Gastroesophageal sphincter (tissue), 4 donors: ENCODE measurements at regions not wholly inside any gene's neighbourhood (a gene's known extent, or its start where the extent isn't known, plus 50 kb on each side); places are given as distances from the start of the nearest gene placed in this dataset.

Experiments
- ATAC-seq: fragments of 150-250 bp; one replicate; pipeline ENCODE4 v1.9.1; 2016; ENCODE audit warnings: mild to moderate bottlenecking, moderate library complexity
- H3K27ac ChIP-seq, 4 donors: fragments of 200-600 bp; sonication (generic) in 3 of 4; 1 replicate in 3 of 4; 2 replicates in 1 of 4; pipeline ENCODE4 v1.5.1; 2016 to 2019
- H3K27me3 ChIP-seq: fragments of 200-600 bp; sonication (generic); one replicate; pipeline ENCODE4 v1.5.1; 2019
- H3K36me3 ChIP-seq, 2 donors: fragments of 200-600 bp; sonication (generic); one replicate each; pipeline ENCODE4 v1.5.1; 2019; ENCODE audit warnings: control low read depth in 1 of 2
- H3K4me1 ChIP-seq, 3 donors: fragments of 200-600 bp; sonication (generic); 1 replicate in 2 of 3; 2 replicates in 1 of 3; pipeline ENCODE4 v1.5.1; 2016 to 2019; ENCODE audit warnings: control low read depth in 2 of 3
- H3K4me3 ChIP-seq, 2 donors: fragments of 200-600 bp; sonication (generic); one replicate each; pipeline ENCODE4 v1.5.1; 2019; ENCODE audit warnings: mild to moderate bottlenecking in 1 of 2, moderate library complexity in 1 of 2
- H3K9me3 ChIP-seq, 3 donors: fragments of 200-600 bp; sonication (generic); one replicate each; pipeline ENCODE4 v1.5.1; 2017 to 2019; ENCODE audit warnings: control low read depth in 2 of 3
- EP300 ChIP-seq: sonication (generic); formaldehyde crosslinking; IDR thresholded peaks from one replicate; pipeline ENCODE4 v1.6.1; 2017; ENCODE audit warnings: antibody characterized with exemption, mild to moderate bottlenecking
- POLR2A ChIP-seq, 2 donors: fragments of 450-650 bp; IDR thresholded peaks; one replicate each; pipeline ENCODE4 v1.6.1; 2017; ENCODE audit warnings: antibody characterized with exemption in 2 of 2, mild to moderate bottlenecking in 2 of 2, moderate library complexity in 1 of 2
- POLR2AphosphoS5 ChIP-seq: sonication (generic); formaldehyde crosslinking; IDR thresholded peaks from one replicate; pipeline ENCODE4 v1.6.1; 2017; ENCODE audit warnings: antibody characterized with exemption
- WGBS, 2 donors: methylation state at CpG; one replicate each; pipeline ENCODE4 v1.1.5; 2018; ENCODE audit warnings: low coverage in 1 of 2; 5-methylcytosine and 5-hydroxymethylcytosine counted together
- TF ChIP-seq, protein P1 (sequence below), 4 experiments: fragments of 200-600 bp in 2 of 4; fragments of 450-650 bp in 2 of 4; sonication (generic) in 1 of 4; IDR thresholded peaks; one replicate each; pipeline ENCODE4 v1.5.1; 2017 to 2019; ENCODE audit warnings: antibody characterized with exemption in 4 of 4, mild to moderate bottlenecking in 2 of 4, moderate library complexity in 2 of 4

DNA sequence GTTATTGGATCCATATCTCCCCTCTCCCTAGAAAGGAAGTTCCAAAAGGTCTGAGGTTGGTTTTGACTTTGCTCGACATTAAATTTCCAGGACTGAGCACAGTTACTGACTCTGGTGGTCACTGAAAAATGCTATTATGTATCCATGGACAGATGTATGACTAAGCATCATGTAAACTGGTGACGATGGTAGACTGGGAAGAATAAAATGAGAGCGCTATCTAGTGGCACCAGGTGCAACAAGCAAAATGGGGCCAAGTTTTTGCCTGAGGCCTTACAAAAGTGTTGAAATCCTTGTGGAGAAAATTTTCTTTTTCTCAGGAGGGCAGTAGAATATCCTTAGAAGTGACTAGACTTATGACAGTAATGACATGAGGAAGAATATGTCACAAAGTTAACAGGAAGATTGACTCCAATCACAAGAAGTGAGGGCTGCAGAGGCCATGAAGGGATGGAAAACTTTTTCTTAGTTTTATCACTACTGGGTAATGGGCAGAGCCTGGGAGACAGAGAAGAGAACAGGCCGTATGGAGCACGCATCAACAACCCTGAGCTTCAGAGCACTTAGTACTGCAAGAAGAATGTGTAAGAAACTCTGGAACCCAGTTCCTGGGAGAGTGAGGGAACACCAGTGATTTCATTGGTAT, 88.9 kb upstream of the ELOVL5 start:
- H3K27me3 ChIP-seq, result no peaks in the 10 kb centered on the region
- WGBS, 2 donors, result 66 to 73% methylated on average over 5 of the region's 5 CpGs
- peaks cover 0 to 29% (median 5%) of the 10 kb centered on the region in 3 donors for H3K4me1 ChIP-seq
- no peaks in the 10 kb centered on the region for H3K9me3 ChIP-seq
- TF ChIP-seq, protein P1, sequence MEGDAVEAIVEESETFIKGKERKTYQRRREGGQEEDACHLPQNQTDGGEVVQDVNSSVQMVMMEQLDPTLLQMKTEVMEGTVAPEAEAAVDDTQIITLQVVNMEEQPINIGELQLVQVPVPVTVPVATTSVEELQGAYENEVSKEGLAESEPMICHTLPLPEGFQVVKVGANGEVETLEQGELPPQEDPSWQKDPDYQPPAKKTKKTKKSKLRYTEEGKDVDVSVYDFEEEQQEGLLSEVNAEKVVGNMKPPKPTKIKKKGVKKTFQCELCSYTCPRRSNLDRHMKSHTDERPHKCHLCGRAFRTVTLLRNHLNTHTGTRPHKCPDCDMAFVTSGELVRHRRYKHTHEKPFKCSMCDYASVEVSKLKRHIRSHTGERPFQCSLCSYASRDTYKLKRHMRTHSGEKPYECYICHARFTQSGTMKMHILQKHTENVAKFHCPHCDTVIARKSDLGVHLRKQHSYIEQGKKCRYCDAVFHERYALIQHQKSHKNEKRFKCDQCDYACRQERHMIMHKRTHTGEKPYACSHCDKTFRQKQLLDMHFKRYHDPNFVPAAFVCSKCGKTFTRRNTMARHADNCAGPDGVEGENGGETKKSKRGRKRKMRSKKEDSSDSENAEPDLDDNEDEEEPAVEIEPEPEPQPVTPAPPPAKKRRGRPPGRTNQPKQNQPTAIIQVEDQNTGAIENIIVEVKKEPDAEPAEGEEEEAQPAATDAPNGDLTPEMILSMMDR (IDR thresholded peaks at IDR 0.05), result peak in 2 of 4 experiments; percentile 14 to 24
- TF ChIP-seq POLR2A (IDR thresholded peaks at IDR 0.05), result no peak
- no peak for ATAC-seq
- no peaks in the 10 kb centered on the region for H3K36me3 ChIP-seq
- no peak overlapping the region for H3K4me3 ChIP-seq
- H3K27ac ChIP-seq, result no peak overlapping the region

DNA sequence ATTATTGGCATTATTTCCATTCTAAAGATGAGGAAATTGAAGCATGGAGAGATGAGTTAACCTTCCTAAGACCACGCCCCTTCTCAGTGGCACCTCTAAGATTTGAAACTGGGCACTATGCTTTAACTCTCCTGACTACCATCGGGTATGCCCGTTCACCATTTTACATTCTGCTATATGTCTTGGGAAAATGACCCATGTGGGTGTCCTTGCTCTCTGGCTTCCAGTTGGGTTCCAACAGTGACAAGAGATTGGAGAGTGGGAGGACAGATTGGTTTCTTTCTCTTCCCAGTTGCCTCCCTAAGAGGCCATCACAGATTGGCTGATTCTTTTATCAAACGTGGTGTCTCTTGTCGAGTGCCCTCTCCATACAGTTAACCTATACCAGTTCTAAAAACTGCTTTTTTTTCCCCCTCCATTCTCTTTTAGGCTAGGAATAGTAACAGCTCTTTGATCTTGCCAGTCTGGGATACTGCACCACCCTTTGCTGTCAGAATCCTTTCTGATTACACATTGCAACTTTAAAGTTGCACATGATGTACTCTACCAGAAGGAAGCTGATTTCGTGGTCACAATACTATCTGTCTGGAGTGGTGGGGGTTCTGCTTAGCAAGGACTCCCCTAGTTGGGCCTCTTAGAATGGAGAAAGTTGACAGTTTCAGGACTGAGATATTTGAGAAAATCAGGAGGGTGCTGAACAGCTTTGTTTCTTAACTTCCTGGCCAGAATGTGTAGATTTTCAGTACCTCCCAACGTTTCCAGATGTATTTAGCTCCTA, 88.0 kb upstream of the ELOVL5 start:
- Histone ChIP-seq H3K4me1 (peaks cover 0 to 29% (median 5%) of the 10 kb centered on the region in 3 donors), H3K9me3 (no peaks in the 10 kb centered on the region), H3K27me3 (no peaks in the 10 kb centered on the region), H3K27ac (no peak overlapping the region), H3K36me3 (no peaks in the 10 kb centered on the region), H3K4me3 (no peak overlapping the region)
- WGBS, 2 donors, result 63 to 79% methylated on average over 5 to 7 of the region's 7 CpGs
- ATAC-seq, result no peak
- TF ChIP-seq POLR2A (IDR thresholded peaks at IDR 0.05) (no peak), POLR2AphosphoS5 (no peak), EP300 (no peak)
- TF ChIP-seq, protein P1 (IDR thresholded peaks at IDR 0.05), result no peak

DNA sequence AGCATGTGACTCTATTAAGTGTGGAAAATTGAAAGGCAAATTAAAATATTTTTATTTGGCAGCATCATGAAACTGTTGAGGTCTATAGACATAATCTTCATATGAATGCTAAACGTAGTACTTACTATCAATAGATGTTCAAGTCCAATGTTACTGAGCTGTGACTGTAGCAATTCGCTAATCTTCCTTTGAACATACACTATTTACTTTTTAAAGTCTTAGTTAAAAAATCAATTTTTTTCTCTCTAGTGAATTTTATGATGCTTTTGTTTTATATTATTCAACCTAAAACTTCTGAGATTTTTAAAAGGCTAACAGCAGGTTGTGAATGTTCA, 85.2 kb upstream of the ELOVL5 start:
- Histone ChIP-seq H3K9me3 (no peaks in the 10 kb centered on the region), H3K36me3 (no peaks in the 10 kb centered on the region), H3K27me3 (no peaks in the 10 kb centered on the region), H3K4me3 (no peak overlapping the region), H3K4me1 (peaks cover 0 to 5% (median 0%) of the 10 kb centered on the region in 3 donors), H3K27ac (no peak overlapping the region)
- TF ChIP-seq EP300 (no peak), POLR2AphosphoS5 (no peak), POLR2A (IDR thresholded peaks at IDR 0.05) (no peak)
- TF ChIP-seq, protein P1 (IDR thresholded peaks at IDR 0.05), result no peak
- no peak for ATAC-seq
- WGBS, 2 donors, result 80 to 87% methylated on average over 2 of the region's 2 CpGs

DNA sequence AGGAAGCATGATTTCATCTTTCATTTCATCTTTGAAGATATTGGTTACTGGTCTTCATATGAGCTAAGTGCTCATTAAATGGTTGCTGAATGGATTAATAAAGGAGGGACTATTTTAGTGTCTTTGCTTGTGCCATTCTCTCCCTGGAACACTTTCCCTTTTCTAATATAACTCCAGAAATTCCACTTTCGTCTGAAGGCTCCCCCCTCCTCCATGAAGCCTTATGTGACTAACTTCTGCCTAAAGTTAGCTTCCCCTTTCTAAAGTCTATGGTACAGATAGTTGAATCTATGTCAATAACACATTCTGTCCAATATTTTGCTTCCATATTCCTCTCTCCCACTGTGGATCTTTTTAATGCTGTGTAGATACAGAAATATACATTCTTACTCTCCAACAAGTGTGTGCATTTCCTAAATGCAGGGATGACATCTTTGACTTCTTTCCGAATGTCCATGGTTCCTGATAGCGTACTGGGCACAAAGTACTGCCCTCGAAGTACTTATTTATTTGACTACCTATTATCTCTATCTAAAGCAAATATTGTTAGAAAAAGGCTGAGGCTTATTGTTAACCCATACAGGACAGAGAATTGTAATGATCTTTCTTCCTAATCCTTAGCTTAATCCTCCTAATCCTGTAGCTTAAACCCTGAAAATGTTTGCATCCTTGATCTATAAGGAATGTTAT, 84.7 kb upstream of the ELOVL5 start:
- no peak for TF ChIP-seq POLR2A (IDR thresholded peaks at IDR 0.05)
- TF ChIP-seq, protein P1 (IDR thresholded peaks at IDR 0.05), result no peak
- TF ChIP-seq POLR2AphosphoS5, result no peak
- no peak for TF ChIP-seq EP300
- ATAC-seq, result no peak
- 68 to 73% methylated on average over 4 of the region's 4 CpGs for WGBS, 2 donors
- H3K27me3 ChIP-seq, result no peaks in the 10 kb centered on the region
- no peaks in the 10 kb centered on the region for H3K36me3 ChIP-seq
- no peak overlapping the region for H3K27ac ChIP-seq
- no peaks in the 10 kb centered on the region for H3K9me3 ChIP-seq
- H3K4me1 ChIP-seq, result peaks cover 0 to under 1% (median 0%) of the 10 kb centered on the region in 3 donors
- H3K4me3 ChIP-seq, result no peak overlapping the region
